Glutamatergic neuron (in vitro differentiated cells): ENCODE measurements at regions not wholly inside any gene's neighbourhood (a gene's known extent, or its start where the extent isn't known, plus 50 kb on each side); places are given as distances from the start of the nearest gene placed in this dataset.

Experiments
- DNase-seq: peaks from one replicate; pipeline ENCODE4 v3.0.0; 2022
- H3K27ac Mint-ChIP-seq: one replicate; pipeline ENCODE4 v1.8.0; 2020; ENCODE audit warnings: mild to moderate bottlenecking, mixed read lengths, inconsistent platforms; ENCODE audit not compliant: unreplicated experiment
- H3K27me3 Mint-ChIP-seq: one replicate; pipeline ENCODE4 v1.8.0; 2020; ENCODE audit warnings: mild to moderate bottlenecking, moderate library complexity, mixed read lengths, inconsistent platforms; ENCODE audit not compliant: unreplicated experiment
- H3K36me3 Mint-ChIP-seq: one replicate; pipeline ENCODE4 v1.8.0; 2020; ENCODE audit warnings: mild to moderate bottlenecking, mixed read lengths, inconsistent platforms; ENCODE audit not compliant: unreplicated experiment
- H3K4me1 Mint-ChIP-seq: one replicate; pipeline ENCODE4 v1.8.0; 2020; ENCODE audit warnings: mild to moderate bottlenecking, low read depth, mixed read lengths, inconsistent platforms; ENCODE audit not compliant: unreplicated experiment
- H3K4me3 Mint-ChIP-seq: one replicate; pipeline ENCODE4 v1.8.0; 2020; ENCODE audit warnings: mild to moderate bottlenecking, mixed read lengths, inconsistent platforms; ENCODE audit not compliant: unreplicated experiment
- H3K9me3 Mint-ChIP-seq: one replicate; pipeline ENCODE4 v1.8.0; 2020; ENCODE audit warnings: mild to moderate bottlenecking, moderate library complexity, mixed read lengths, inconsistent platforms; ENCODE audit not compliant: unreplicated experiment
- TF ChIP-seq, protein P1 (sequence below): fragments of 200-600 bp; sonication (generic); IDR thresholded peaks from one replicate; pipeline ENCODE4 v1.5.0; 2021; ENCODE audit not compliant: partially characterized antibody, unreplicated experiment

DNA sequence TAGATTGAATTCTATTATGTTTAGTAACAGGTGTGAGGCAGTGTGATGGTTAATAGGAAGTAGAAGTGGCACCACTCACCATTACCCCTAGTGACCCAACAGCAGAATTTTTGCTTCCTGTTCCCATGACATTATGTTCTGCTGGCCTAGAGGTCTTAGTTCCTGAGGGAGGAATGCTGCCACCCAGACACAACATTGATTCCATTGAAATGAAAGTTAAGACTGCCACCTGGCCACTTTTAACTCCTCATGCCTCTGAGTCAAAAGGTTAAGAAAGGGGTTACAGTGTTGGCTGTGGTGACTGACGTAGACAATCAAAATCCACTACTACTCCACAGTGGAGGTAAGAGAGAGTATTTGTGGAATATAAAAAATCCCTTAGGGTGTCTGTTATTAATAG, 218.9 kb upstream of the NMUR2 start:
- Mint-ChIP-seq H3K9me3 (no peaks in the 10 kb centered on the region), H3K27me3 (no peaks in the 10 kb centered on the region), H3K4me3 (no peak overlapping the region), H3K27ac (no peak overlapping the region), H3K36me3 (no peaks in the 10 kb centered on the region), H3K4me1 (peaks cover 2% of the 10 kb centered on the region)
- DNase-seq: no peak
- TF ChIP-seq, protein P1, sequence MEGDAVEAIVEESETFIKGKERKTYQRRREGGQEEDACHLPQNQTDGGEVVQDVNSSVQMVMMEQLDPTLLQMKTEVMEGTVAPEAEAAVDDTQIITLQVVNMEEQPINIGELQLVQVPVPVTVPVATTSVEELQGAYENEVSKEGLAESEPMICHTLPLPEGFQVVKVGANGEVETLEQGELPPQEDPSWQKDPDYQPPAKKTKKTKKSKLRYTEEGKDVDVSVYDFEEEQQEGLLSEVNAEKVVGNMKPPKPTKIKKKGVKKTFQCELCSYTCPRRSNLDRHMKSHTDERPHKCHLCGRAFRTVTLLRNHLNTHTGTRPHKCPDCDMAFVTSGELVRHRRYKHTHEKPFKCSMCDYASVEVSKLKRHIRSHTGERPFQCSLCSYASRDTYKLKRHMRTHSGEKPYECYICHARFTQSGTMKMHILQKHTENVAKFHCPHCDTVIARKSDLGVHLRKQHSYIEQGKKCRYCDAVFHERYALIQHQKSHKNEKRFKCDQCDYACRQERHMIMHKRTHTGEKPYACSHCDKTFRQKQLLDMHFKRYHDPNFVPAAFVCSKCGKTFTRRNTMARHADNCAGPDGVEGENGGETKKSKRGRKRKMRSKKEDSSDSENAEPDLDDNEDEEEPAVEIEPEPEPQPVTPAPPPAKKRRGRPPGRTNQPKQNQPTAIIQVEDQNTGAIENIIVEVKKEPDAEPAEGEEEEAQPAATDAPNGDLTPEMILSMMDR: no peak

DNA sequence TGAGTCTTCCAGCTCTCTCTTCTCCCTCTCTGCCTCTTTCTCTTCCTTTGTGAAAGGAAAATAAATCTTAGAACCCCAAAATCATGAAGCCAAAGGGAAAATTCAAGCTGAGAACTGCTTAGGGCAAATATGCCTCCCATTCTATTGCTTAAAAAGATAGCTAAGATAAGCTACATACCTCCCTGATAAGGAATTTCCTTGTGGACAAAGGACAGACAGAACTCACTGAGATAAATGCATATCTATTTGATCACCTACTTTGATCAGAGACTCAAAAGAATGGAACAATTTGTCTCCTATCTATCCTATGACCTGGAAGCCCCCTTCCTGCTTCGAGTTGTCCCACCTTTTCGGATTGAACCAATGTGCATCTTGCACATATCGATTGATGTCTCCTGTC, 220.6 kb upstream of the NMUR2 start:
- Mint-ChIP-seq H3K4me3 (no peak overlapping the region), H3K4me1 (no peaks in the 10 kb centered on the region), H3K9me3 (no peaks in the 10 kb centered on the region), H3K27ac (no peak overlapping the region), H3K27me3 (no peaks in the 10 kb centered on the region), H3K36me3 (no peaks in the 10 kb centered on the region)
- DNase-seq: no peak
- TF ChIP-seq, protein P1: no peak

DNA sequence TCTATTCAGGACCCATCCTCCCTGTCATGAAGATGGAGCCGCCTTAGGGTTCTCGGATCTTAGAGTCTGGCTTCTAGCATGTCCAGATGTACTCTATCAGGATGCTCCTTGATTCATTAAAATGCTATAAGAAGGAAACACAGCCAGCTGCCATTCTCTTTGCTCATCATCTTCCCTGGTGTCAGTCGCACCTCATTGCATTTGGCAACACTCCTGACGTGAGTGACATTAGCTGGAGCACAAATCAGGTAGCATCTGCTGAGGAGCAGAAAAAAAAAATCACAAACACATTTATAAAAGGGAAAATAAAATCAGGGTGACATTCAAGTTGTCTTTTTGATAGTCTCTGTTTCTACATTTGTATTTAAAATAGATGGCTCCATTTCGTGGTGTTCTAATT, 226.1 kb upstream of the NMUR2 start:
- TF ChIP-seq, protein P1: no peak
- H3K27ac Mint-ChIP-seq: no peak overlapping the region
- no peaks in the 10 kb centered on the region for H3K9me3 Mint-ChIP-seq
- H3K36me3 Mint-ChIP-seq: no peaks in the 10 kb centered on the region
- no peak for DNase-seq
- H3K4me3 Mint-ChIP-seq: no peak overlapping the region
- H3K4me1 Mint-ChIP-seq: peaks cover 20% of the 10 kb centered on the region
- no peaks in the 10 kb centered on the region for H3K27me3 Mint-ChIP-seq

DNA sequence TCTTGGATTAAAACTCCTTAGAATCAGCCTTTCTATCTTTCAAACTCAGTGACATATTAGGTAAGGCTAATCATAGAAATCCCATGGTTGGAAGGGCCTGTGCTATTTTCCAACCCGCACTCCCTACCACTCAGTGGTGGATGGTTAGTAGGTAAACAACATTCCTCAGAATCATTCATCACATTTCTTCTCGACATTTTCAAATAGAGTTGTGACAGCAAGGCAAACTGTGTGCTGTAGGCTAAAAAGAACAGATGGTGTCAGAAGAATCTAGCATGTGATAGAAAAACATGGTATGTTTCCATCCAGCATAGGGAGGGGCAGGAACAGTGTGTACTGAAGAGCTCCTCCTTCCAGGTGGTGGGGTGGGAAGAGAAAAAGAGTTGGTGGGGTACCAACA, 227.3 kb upstream of the NMUR2 start:
- TF ChIP-seq, protein P1: no peak
- no peak for DNase-seq
- H3K27ac Mint-ChIP-seq: no peak overlapping the region
- no peaks in the 10 kb centered on the region for H3K36me3 Mint-ChIP-seq
- H3K4me3 Mint-ChIP-seq: no peak overlapping the region
- peaks cover 20% of the 10 kb centered on the region for H3K4me1 Mint-ChIP-seq
- H3K27me3 Mint-ChIP-seq: no peaks in the 10 kb centered on the region
- H3K9me3 Mint-ChIP-seq: no peaks in the 10 kb centered on the region

DNA sequence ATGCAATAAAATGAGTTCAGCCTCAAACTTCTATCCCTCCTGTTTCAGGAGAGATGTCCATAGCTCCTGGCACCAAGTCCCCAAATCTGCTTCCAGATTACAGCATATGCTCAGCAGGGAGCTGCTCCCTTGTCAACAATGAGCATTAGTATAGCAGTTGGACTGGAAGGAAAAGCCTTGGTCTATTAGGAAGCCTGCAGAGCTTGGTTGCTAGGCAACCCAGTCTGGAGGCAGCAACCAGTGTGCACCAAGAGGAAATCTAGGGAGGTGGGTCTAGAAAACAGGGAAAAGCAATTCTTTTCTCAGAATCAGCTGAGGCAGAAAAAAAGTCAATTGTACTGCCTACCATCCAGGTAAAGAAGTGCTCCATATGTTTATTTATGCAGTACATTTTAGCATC, 229.5 kb upstream of the NMUR2 start:
- Mint-ChIP-seq H3K4me3 (no peak overlapping the region), H3K27me3 (no peaks in the 10 kb centered on the region), H3K9me3 (no peaks in the 10 kb centered on the region), H3K36me3 (no peaks in the 10 kb centered on the region), H3K27ac (no peak overlapping the region), H3K4me1 (peaks cover 23% of the 10 kb centered on the region)
- TF ChIP-seq, protein P1: no peak
- DNase-seq: peak; percentile 33
